T47D (cell line): ENCODE measurements at regions not wholly inside any gene's neighbourhood (a gene's known extent, or its start where the extent isn't known, plus 50 kb on each side); places are given as distances from the start of the nearest gene placed in this dataset.

ENCODE experiments used
- DNase-seq, 2 experiments: peaks; one replicate each; pipeline versions ENCODE4 v3.0.0 to v3.0.0-alpha.2; 2011 to 2012; ENCODE audit warnings: low read depth in 1 of 2, low spot score in 1 of 2
- JUND ChIP-seq: IDR thresholded peaks from 2 replicates; pipeline ENCODE4 v1.6.1; 2012; ENCODE audit warnings: low read depth
- in situ Hi-C: cut with HindIII; loops from 2 replicates; pipeline ENCODE4 v1.10.0; 2016; ENCODE audit warnings: low sequenced_read_pairs, low pct_unique_long_range_greater_than_20kb

GRCh38 chr4:13169731-13170525 is 314.2 kb downstream of the RAB28 start:
- no peak for TF ChIP-seq JUND
- DNase-seq = no peak
- in situ Hi-C loops = no loop called here

- in situ Hi-C loops = no loop called here
- TF ChIP-seq JUND = no peak
- no peak for DNase-seq
Measured at GRCh38 chr4:13168326-13168725, 315.8 kb downstream of the RAB28 start.

- no peak for DNase-seq
- in situ Hi-C loops = no loop called here
- no peak for TF ChIP-seq JUND
Measured at GRCh38 chr4:13166214-13166613, 317.9 kb downstream of the RAB28 start.

- in situ Hi-C loops = no loop called here
- TF ChIP-seq JUND = no peak
- no peak for DNase-seq
Measured at GRCh38 chr4:13164783-13165331, 319.3 kb downstream of the RAB28 start.

- in situ Hi-C loops = no loop called here
- DNase-seq = peak in 1 of 2 experiments; percentile 23
- TF ChIP-seq JUND = no peak
Measured at GRCh38 chr4:13162886-13163285, 321.3 kb downstream of the RAB28 start.

DNA sequence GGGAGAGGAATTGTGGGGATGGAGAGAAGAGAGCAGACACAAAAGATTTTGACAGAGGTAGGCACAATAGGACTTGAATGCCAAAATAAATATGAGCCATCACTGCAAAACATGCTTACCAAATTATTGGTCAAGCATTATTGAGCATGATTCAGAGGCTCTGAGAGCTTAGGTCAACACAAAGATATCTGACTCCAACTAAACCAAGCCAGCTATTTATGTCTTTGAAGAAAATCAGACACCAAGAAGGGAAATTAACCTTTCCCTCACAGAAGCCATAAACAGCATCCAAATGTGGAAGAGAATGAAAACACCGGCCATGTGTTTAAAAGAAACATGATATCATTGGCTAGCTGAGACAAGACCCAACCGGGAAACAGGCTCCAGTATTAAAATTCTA is 323.2 kb downstream of the RAB28 start:
- DNase-seq = no peak
- in situ Hi-C loops = no loop called here
- no peak for TF ChIP-seq JUND

DNA sequence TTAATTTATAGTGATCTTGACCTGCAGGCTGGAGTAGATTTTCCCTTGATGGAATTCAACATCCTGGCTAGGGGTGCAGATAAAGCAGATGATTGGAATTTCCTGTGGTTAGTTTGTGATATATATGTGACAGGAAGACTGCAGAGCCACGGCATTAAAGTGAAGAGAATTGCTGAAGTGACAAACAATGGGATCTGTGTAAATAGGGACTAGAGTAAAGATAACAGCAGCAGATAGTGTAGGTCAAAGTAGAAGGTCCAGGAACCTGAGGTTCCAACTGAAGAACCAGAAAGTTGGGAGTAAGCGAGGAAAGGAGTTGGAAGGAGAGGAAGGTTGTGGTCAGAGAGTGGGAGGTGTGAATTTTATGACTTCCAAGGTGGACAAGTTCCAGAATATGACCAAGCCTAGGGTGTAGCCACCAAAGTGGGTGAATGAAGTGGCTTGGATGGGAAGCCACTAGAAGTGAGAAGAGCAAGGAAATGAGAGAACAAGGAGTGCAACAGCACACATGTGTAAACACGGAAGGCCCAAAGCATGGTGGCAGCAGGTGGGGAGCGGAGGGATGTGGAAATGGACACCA is 325.0 kb downstream of the RAB28 start:
- TF ChIP-seq JUND = no peak
- in situ Hi-C loops = no loop called here
- no peak for DNase-seq

GRCh38 chr4:13151194-13151593 is 332.9 kb downstream of the RAB28 start:
- TF ChIP-seq JUND = no peak
- peak in 1 of 2 experiments; percentile 12 for DNase-seq
- in situ Hi-C loops = no loop called here

DNA sequence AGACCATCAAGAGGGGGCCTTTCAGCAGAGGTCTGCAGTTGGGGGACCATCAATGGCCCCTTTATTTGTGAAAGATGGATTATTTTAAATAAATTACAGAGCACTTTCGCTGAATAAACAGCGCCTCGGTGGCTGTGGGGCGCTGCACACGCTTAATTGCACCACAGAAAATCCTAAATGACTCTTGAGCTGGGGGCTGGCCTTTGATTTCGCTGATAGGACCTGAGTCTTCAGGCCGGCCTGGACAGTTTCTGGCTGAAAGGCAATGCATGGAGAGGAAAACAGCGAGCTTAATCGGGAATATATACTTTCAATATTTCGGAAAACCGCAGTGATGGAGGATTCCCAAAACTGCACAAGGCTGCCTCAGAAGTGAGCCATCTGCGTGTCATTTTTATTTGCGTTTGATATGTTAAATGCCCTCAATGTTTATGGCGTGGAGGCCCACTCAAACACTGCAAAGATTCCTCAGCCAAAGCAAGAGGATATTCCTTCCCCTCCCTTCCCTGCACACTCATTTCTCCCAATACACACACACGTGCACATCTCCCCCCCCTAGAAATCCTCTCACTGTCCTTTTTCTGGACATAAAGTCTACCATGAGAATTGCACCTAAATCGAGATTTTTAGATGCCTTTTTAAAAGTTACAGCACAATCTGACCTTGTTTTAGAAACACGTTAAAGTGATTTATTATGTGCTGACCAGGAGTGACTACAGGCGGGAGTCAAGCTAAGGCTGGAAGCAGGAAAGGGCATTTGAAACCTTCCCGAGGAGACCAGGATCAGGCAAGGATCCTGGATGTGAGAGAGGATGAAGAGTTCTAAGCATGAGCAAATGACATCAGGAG is 340.7 kb downstream of the RAB28 start:
- no peak for TF ChIP-seq JUND
- DNase-seq = no peak
- in situ Hi-C loops = no loop called here

GRCh38 chr4:13142726-13143125 is 341.4 kb downstream of the RAB28 start:
- in situ Hi-C loops = no loop called here
- no peak for TF ChIP-seq JUND
- no peak for DNase-seq

GRCh38 chr4:13142191-13142590 is 341.9 kb downstream of the RAB28 start:
- no peak for TF ChIP-seq JUND
- DNase-seq = no peak
- in situ Hi-C loops = no loop called here

- TF ChIP-seq JUND = no peak
- in situ Hi-C loops = no loop called here
- no peak for DNase-seq
Measured at GRCh38 chr4:13137390-13137789, 346.8 kb downstream of the RAB28 start.
